GM12878 (cell line): ENCODE measurements at regions not wholly inside any gene's neighbourhood (a gene's known extent, or its start where the extent isn't known, plus 50 kb on each side); places are given as distances from the start of the nearest gene placed in this dataset.

Source experiments
- BRCA1 ChIP-seq: IDR thresholded peaks from 2 replicates; pipeline ENCODE4 v1.6.1; 2011; ENCODE audit warnings: low read depth, low read length, improper control_type of control experiment
- CHD2 ChIP-seq: IDR thresholded peaks from 2 replicates; pipeline ENCODE4 v1.6.1; 2011; ENCODE audit warnings: low read depth, low read length, improper control_type of control experiment, borderline replicate concordance
- E2F4 ChIP-seq: IDR thresholded peaks from 2 replicates; pipeline ENCODE4 v1.6.1; 2012; ENCODE audit warnings: low read depth, low read length, improper control_type of control experiment
- EED ChIP-seq: sonication (generic); IDR thresholded peaks from 2 replicates; pipeline ENCODE4 v1.6.1; 2016; ENCODE audit warnings: antibody characterized with exemption, low read depth
- MTA3 ChIP-seq: IDR thresholded peaks from 2 replicates; pipeline ENCODE4 v1.6.1; 2012; ENCODE audit warnings: low read length, inconsistent platforms, borderline replicate concordance
- NFYA ChIP-seq: IDR thresholded peaks from 2 replicates; pipeline ENCODE4 v1.6.1; 2011; ENCODE audit warnings: low read depth, mild to moderate bottlenecking, low read length, improper control_type of control experiment, borderline replicate concordance
- POLR2A ChIP-seq: IDR thresholded peaks from 2 replicates; pipeline ENCODE4 v1.6.1; 2011; ENCODE audit warnings: low read depth, mild to moderate bottlenecking, low read length
- POLR2AphosphoS5 ChIP-seq: IDR thresholded peaks from 2 replicates; pipeline ENCODE4 v1.6.1; 2011; ENCODE audit warnings: mild to moderate bottlenecking, low read length, inconsistent platforms
- ZBED1 ChIP-seq: IDR thresholded peaks from 2 replicates; pipeline ENCODE4 v1.6.1; 2016; ENCODE audit warnings: borderline replicate concordance
- TF ChIP-seq, protein P1 (sequence below), 3 experiments: IDR thresholded peaks in 2 of 3; conservative IDR thresholded peaks in 1 of 3; 2 replicates each; pipeline ENCODE4 v1.5.1; 2011; ENCODE audit warnings: low read depth in 3 of 3, low read length in 3 of 3, mild to moderate bottlenecking in 3 of 3, control low read depth in 2 of 3, moderate library complexity in 2 of 3, inconsistent platforms in 1 of 3, mixed read lengths in 1 of 3; ENCODE audit not compliant: control insufficient read depth in 2 of 3, insufficient read depth in 1 of 3; ENCODE audit errors: extremely low read depth in 1 of 3
- TF ChIP-seq, protein P2 (sequence below): fragments of 450-650 bp; formaldehyde crosslinking; IDR thresholded peaks from 2 replicates; pipeline ENCODE4 v1.5.0; 2022; ENCODE audit warnings: mild to moderate bottlenecking, missing genetic modification characterization

DNA sequence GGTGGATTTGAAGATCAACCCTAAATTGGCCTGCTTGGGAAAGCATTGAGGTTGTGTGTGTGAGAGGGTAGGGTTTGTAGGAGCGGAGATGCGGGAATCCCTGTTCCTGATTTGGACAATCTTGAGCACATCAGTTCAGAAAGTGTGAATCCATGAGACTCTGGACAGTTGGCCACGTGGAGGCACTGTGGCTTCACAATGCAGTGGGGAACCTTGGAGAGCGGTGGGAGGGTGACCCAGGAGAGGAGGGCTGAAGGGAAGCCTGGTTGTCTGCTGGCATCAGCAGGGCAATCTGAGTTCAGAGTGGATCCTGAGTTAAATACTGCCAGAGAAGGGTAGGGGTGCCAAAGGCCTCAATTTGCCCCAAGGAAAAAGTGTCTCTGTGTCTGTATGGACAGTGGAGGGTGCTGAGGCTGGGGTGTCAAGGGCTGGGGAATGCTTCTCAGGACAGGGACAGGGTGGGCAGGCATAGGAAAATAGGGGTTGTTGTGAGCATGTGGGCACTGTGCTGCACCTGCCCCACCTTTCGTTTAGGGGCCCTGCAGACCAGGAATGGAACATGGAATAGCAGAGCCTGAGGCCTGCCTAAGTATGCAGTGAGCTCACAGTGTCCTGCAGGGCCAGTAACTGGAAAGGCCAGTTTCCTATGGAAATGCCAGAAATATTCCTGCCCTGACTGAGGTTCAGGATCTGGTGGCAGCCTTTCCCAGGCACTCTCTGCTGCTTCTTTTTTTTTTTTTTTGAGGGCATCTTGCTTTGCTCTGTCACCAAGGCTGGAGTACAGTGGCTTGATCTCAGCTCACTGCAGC, 162.9 kb upstream of the PRSS58 start:
- TF ChIP-seq E2F4: no peak
- TF ChIP-seq, protein P1, sequence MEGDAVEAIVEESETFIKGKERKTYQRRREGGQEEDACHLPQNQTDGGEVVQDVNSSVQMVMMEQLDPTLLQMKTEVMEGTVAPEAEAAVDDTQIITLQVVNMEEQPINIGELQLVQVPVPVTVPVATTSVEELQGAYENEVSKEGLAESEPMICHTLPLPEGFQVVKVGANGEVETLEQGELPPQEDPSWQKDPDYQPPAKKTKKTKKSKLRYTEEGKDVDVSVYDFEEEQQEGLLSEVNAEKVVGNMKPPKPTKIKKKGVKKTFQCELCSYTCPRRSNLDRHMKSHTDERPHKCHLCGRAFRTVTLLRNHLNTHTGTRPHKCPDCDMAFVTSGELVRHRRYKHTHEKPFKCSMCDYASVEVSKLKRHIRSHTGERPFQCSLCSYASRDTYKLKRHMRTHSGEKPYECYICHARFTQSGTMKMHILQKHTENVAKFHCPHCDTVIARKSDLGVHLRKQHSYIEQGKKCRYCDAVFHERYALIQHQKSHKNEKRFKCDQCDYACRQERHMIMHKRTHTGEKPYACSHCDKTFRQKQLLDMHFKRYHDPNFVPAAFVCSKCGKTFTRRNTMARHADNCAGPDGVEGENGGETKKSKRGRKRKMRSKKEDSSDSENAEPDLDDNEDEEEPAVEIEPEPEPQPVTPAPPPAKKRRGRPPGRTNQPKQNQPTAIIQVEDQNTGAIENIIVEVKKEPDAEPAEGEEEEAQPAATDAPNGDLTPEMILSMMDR (IDR thresholded peaks at IDR 0.05 in 2 of 3, conservative IDR thresholded peaks at IDR 0.05 in 1 of 3; ENCODE audit: control insufficient read depth in 2 of 3, extremely low read depth in 1 of 3, insufficient read depth in 1 of 3, low read depth in 3 of 3, low read length in 3 of 3): peak; percentile 21 to 30 (median 24); a peak in 3 of 6 replicates
- no peak for TF ChIP-seq ZBED1
- no peak for TF ChIP-seq POLR2AphosphoS5
- TF ChIP-seq BRCA1: no peak
- TF ChIP-seq EED: no peak
- TF ChIP-seq CHD2: no peak
- no peak for TF ChIP-seq MTA3
- TF ChIP-seq NFYA: no peak
- TF ChIP-seq POLR2A: no peak
- TF ChIP-seq, protein P2, sequence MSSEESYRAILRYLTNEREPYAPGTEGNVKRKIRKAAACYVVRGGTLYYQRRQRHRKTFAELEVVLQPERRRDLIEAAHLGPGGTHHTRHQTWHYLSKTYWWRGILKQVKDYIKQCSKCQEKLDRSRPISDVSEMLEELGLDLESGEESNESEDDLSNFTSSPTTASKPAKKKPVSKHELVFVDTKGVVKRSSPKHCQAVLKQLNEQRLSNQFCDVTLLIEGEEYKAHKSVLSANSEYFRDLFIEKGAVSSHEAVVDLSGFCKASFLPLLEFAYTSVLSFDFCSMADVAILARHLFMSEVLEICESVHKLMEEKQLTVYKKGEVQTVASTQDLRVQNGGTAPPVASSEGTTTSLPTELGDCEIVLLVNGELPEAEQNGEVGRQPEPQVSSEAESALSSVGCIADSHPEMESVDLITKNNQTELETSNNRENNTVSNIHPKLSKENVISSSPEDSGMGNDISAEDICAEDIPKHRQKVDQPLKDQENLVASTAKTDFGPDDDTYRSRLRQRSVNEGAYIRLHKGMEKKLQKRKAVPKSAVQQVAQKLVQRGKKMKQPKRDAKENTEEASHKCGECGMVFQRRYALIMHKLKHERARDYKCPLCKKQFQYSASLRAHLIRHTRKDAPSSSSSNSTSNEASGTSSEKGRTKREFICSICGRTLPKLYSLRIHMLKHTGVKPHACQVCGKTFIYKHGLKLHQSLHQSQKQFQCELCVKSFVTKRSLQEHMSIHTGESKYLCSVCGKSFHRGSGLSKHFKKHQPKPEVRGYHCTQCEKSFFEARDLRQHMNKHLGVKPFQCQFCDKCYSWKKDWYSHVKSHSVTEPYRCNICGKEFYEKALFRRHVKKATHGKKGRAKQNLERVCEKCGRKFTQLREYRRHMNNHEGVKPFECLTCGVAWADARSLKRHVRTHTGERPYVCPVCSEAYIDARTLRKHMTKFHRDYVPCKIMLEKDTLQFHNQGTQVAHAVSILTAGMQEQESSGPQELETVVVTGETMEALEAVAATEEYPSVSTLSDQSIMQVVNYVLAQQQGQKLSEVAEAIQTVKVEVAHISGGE (CRISPR knock-in tag): no peak
